ENCODE measurements at regions not wholly inside any gene's neighbourhood (a gene's known extent, or its start where the extent isn't known, plus 50 kb on each side); places are given as distances from the start of the nearest gene placed in this dataset.

DNA sequence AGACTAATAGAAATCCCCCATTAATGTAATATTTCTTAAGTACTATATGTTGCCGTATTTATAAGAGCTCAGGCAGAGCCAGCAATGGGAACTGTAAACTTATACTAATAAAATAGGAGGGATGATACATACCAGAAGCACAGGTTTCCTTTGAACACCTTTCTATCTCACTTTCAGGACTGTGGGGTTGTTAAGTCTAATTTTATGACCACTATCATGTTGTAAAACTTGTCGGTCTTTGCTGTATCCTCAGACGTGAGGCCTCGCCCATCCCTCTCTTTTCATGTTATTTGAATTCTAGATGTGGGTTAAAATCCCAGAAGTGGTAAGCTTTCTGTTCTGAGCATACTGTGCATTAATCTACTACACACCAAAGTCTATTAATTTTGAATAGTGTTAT, 1083.5 kb upstream of the TENM4 start:
- Mint-ChIP-seq H3K36me3 (ENCODE audit: low read depth, unreplicated experiment) (no peaks in the 10 kb centered on the region), H3K4me3 (ENCODE audit: unreplicated experiment) (no peak overlapping the region), H3K27ac (ENCODE audit: unreplicated experiment) (no peak overlapping the region), H3K9me3 (ENCODE audit: unreplicated experiment) (no peaks in the 10 kb centered on the region), H3K4me1 (ENCODE audit: unreplicated experiment) (no peaks in the 10 kb centered on the region), H3K27me3 (ENCODE audit: unreplicated experiment) (no peaks in the 10 kb centered on the region)
- TF ChIP-seq, protein P1, sequence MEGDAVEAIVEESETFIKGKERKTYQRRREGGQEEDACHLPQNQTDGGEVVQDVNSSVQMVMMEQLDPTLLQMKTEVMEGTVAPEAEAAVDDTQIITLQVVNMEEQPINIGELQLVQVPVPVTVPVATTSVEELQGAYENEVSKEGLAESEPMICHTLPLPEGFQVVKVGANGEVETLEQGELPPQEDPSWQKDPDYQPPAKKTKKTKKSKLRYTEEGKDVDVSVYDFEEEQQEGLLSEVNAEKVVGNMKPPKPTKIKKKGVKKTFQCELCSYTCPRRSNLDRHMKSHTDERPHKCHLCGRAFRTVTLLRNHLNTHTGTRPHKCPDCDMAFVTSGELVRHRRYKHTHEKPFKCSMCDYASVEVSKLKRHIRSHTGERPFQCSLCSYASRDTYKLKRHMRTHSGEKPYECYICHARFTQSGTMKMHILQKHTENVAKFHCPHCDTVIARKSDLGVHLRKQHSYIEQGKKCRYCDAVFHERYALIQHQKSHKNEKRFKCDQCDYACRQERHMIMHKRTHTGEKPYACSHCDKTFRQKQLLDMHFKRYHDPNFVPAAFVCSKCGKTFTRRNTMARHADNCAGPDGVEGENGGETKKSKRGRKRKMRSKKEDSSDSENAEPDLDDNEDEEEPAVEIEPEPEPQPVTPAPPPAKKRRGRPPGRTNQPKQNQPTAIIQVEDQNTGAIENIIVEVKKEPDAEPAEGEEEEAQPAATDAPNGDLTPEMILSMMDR (IDR thresholded peaks at IDR 0.05; ENCODE audit: unreplicated experiment), result no peak
- no peak for DNase-seq (ENCODE audit: low spot score)

DNA sequence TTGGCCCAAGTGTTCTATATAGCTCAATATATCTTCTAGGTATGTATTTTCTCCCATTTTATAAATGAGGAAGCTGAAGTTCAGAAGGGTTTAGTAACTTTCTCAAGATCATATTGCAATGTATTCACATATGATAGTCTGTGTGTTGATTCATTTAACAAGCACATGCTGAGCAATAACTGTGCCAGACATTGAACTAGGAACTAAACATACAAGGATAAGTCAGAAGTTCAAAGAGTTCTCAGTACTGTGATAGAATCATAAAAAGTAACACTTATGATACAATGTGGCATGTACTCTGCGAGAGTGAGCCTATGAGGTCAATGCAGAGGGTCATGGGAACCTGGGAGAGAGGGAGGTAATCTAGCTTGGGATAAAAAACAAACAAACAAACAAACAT, 1082.2 kb upstream of the TENM4 start:
- Mint-ChIP-seq H3K36me3 (ENCODE audit: low read depth, unreplicated experiment) (no peaks in the 10 kb centered on the region), H3K9me3 (ENCODE audit: unreplicated experiment) (no peaks in the 10 kb centered on the region), H3K4me1 (ENCODE audit: unreplicated experiment) (no peaks in the 10 kb centered on the region), H3K4me3 (ENCODE audit: unreplicated experiment) (no peak overlapping the region), H3K27ac (ENCODE audit: unreplicated experiment) (no peak overlapping the region), H3K27me3 (ENCODE audit: unreplicated experiment) (no peaks in the 10 kb centered on the region)
- TF ChIP-seq, protein P1 (IDR thresholded peaks at IDR 0.05; ENCODE audit: unreplicated experiment), result no peak
- DNase-seq (ENCODE audit: low spot score), result no peak

DNA sequence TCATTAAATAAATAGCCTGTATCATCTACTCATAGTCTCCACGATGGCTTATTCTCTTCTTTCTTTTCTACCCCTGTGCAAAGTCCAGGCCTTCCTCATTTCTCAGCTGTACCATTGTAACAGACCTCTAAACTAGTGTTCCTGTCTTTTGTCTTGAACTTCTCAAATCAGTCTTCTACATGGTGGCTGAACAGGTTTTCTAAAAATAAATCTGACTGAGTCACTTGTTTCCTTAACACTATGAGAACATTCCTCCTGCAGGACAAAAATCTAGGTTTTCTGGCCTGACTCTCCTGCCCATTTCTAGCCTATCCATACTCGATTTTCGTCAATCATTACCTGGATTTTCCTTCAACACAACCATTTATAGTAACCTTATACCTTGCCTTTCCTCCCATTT, 1080.8 kb upstream of the TENM4 start:
- Mint-ChIP-seq H3K36me3 (ENCODE audit: low read depth, unreplicated experiment) (no peaks in the 10 kb centered on the region), H3K4me3 (ENCODE audit: unreplicated experiment) (no peak overlapping the region), H3K9me3 (ENCODE audit: unreplicated experiment) (no peaks in the 10 kb centered on the region), H3K27ac (ENCODE audit: unreplicated experiment) (no peak overlapping the region), H3K4me1 (ENCODE audit: unreplicated experiment) (no peaks in the 10 kb centered on the region), H3K27me3 (ENCODE audit: unreplicated experiment) (no peaks in the 10 kb centered on the region)
- TF ChIP-seq, protein P1 (IDR thresholded peaks at IDR 0.05; ENCODE audit: unreplicated experiment), result no peak
- no peak for DNase-seq (ENCODE audit: low spot score)

DNA sequence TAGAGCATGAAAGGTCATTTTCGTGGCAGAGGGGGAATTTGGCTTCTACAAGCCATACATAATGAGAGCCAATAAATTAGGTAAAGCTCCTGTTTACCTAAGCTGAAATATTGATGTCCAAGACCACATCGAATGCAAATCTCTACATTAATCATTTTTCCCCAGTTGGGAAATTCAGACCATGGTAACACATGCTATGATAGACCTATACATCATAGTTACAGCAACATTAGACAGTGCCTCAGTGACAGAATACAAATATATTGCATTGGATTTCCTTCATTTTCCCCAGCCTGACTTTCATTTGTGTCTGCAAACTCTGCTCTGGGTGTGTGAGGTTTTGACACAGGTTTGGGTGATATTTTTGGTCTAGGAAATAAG, 1079.7 kb upstream of the TENM4 start:
- Mint-ChIP-seq H3K27me3 (ENCODE audit: unreplicated experiment) (no peaks in the 10 kb centered on the region), H3K4me1 (ENCODE audit: unreplicated experiment) (no peaks in the 10 kb centered on the region), H3K4me3 (ENCODE audit: unreplicated experiment) (no peak overlapping the region), H3K27ac (ENCODE audit: unreplicated experiment) (no peak overlapping the region), H3K36me3 (ENCODE audit: low read depth, unreplicated experiment) (no peaks in the 10 kb centered on the region), H3K9me3 (ENCODE audit: unreplicated experiment) (no peaks in the 10 kb centered on the region)
- no peak for DNase-seq (ENCODE audit: low spot score)
- TF ChIP-seq, protein P1 (IDR thresholded peaks at IDR 0.05; ENCODE audit: unreplicated experiment), result no peak

DNA sequence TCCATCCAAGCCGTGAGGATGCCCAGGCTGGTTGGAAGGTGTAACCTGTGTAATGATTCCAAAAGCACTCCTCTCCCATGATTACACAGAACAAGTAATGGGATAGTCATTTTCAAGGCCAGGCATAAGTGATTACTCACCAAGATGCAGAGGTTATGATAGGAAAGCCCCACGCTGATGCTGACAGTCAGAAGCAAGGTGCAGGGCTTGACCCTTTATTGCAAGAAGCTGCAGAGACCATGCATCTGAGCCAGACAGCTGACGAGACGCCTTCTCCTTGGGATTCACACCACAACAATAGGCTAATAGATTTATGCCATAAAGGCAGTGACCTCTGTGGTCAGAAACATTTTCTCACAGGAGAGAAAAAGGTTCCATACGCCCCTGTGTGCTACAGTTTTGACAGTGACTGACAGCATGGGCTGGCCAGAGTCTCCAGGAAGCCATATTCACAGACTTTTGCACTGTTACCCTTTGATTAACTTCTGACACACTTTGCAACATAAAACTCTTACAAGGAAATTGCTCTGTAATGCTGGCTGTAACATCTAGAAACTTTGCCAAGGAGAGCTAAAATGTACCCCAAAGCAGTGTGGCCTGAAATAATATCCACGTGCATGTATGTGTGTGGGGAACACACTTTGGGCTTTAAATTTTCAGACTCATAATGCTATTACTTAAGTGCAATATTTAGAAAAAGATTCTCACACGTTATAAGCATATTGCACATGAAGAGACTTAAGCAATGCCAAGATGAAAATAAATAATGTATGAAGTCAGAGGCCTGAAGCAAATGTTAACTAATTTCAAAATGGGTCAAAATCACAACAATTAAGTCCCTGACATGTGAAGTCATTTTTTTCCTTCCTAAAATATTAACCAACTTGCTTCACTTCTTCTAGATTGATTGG, 1079.0 kb upstream of the TENM4 start:
- Mint-ChIP-seq H3K27ac (ENCODE audit: unreplicated experiment) (no peak overlapping the region), H3K4me1 (ENCODE audit: unreplicated experiment) (no peaks in the 10 kb centered on the region), H3K4me3 (ENCODE audit: unreplicated experiment) (no peak overlapping the region), H3K36me3 (ENCODE audit: low read depth, unreplicated experiment) (no peaks in the 10 kb centered on the region), H3K27me3 (ENCODE audit: unreplicated experiment) (no peaks in the 10 kb centered on the region), H3K9me3 (ENCODE audit: unreplicated experiment) (no peaks in the 10 kb centered on the region)
- DNase-seq (ENCODE audit: low spot score), result no peak
- TF ChIP-seq, protein P1 (IDR thresholded peaks at IDR 0.05; ENCODE audit: unreplicated experiment), result no peak
